IMR-90 (cell line): ENCODE measurements at regions not wholly inside any gene's neighbourhood (a gene's known extent, or its start where the extent isn't known, plus 50 kb on each side); places are given as distances from the start of the nearest gene placed in this dataset.

ENCODE experiments used
- CTCF ChIP-seq: conservative IDR thresholded peaks from 2 replicates; pipeline ENCODE4 v1.5.1; 2012; ENCODE audit warnings: mild to moderate bottlenecking, low read depth, low read length, improper control_type of control experiment
- POLR2A ChIP-seq: IDR thresholded peaks from 2 replicates; pipeline ENCODE4 v1.6.1; 2012; ENCODE audit warnings: mild to moderate bottlenecking, low read depth, low read length
- SMC3 ChIP-seq: fragments of 150-350 bp; IDR thresholded peaks from 2 replicates; pipeline ENCODE4 v1.6.1; 2016; ENCODE audit warnings: low read depth, mild to moderate bottlenecking, antibody characterized with exemption, low read length, moderate library complexity

- TF ChIP-seq POLR2A (no peak), CTCF (no peak), SMC3 (no peak)
Observed at GRCh38 chr12:74871817-74872216, 334.2 kb downstream of the ATXN7L3B start.
